GM10266 (cell line): ENCODE measurements at regions not wholly inside any gene's neighbourhood (a gene's known extent, or its start where the extent isn't known, plus 50 kb on each side); places are given as distances from the start of the nearest gene placed in this dataset.

Source experiments
- DNase-seq: peaks from one replicate; pipeline ENCODE4 v3.0.0; 2012; ENCODE audit errors: extremely low spot score
- TF ChIP-seq, protein P1 (sequence below): IDR thresholded peaks from 2 replicates; pipeline ENCODE4 v1.5.1; 2012; ENCODE audit warnings: mild to moderate bottlenecking, low read depth; ENCODE audit not compliant: control insufficient read depth, insufficient read depth; ENCODE audit errors: missing control alignments

DNA sequence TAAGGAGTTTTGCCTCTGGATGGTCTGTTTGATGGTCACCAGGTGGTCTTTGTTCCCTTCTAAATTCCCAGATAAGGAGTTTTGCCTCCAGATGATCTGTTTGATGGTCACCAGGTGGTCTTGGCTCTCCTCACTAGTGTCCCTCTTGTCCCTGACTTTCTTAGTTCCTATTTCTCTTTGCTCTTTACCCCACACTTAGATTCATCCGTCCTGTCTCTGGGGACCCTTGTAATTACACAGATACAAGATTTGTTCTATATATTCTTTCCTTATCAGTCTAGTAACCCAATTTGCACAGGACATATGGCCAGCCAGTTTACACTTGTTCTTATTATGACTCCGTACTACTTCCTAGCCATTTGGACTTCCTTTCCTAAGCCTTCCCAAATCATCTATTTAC lies 84.0 kb upstream of the B3GAT2 start:
- TF ChIP-seq, protein P1, sequence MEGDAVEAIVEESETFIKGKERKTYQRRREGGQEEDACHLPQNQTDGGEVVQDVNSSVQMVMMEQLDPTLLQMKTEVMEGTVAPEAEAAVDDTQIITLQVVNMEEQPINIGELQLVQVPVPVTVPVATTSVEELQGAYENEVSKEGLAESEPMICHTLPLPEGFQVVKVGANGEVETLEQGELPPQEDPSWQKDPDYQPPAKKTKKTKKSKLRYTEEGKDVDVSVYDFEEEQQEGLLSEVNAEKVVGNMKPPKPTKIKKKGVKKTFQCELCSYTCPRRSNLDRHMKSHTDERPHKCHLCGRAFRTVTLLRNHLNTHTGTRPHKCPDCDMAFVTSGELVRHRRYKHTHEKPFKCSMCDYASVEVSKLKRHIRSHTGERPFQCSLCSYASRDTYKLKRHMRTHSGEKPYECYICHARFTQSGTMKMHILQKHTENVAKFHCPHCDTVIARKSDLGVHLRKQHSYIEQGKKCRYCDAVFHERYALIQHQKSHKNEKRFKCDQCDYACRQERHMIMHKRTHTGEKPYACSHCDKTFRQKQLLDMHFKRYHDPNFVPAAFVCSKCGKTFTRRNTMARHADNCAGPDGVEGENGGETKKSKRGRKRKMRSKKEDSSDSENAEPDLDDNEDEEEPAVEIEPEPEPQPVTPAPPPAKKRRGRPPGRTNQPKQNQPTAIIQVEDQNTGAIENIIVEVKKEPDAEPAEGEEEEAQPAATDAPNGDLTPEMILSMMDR: no peak
- DNase-seq: no peak

DNA sequence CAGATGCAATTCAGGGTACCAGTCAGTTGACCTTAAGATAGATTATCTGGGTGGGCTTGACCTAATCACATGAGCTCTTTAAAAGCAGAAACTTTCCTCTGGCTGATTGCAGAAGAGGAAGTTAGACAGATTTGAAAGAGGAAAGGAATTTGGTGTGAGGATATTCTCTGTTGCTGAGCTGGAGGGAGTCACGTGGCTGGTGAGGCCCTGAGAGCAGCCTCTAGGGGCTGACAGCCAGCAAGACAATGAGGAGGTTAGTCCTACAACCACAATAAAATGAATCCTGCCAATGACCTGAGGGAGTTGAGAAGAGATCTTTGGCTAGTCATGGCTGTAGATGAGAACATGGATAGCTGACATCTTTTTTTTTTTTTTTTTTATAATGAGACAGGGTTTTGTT lies 87.0 kb upstream of the B3GAT2 start:
- TF ChIP-seq, protein P1: no peak
- DNase-seq: no peak

DNA sequence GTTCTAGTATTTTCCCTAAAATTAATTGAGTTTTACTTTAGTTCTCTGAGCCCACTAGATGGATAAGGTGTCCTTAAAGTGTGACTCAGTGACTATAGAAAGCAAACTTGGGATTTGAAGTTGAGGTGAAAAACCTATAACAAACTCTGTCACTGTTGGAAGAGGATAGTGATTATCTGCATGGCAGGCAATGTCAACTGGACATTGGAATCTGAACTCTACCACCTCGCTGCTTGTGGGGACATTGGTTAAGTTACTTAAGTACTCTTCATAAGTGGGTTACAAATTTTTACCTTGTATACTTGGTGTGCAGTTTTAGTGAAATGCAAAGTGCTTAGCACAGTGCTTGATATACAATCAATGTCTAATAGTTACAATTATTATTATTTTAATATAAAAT lies 87.9 kb upstream of the B3GAT2 start:
- no peak for DNase-seq
- TF ChIP-seq, protein P1: no peak

DNA sequence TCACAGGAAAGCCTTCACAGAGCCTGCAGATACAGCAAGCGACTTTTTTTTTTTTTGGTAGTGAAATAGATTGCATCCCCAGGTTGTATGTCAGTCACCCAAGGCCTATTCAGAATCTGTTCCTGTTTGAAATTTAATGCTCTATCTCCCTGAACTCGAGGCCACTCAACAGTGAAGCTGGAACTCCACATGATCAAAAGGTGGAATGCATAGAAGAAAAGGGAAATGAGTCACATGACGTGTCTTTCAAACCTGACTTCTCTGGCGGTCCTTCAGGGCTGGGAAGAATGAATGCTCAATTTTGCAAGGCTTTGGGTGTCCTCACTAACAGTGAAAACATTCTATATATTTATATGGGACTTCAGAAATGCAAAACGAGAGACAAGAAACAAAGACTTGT lies 88.4 kb upstream of the B3GAT2 start:
- no peak for DNase-seq
- TF ChIP-seq, protein P1: no peak

DNA sequence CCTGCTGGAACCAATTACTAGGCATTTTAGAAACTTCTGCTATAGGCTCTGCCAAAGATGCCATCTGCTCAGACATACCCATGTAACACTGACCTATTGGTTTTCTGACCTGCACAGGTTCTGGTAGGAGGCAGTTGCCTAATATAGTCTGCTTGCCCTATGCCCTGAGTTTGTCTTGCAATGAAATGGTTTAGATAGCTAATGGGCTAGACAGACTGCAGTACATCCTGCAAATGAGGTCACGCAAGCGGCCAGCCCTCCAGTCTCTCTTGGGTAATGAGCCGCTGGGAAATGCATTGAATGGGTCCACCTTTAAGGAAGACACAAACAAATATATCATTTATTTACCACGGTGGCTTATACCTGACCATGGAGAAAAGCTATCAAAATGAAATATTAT lies 90.6 kb upstream of the B3GAT2 start:
- no peak for DNase-seq
- TF ChIP-seq, protein P1: no peak

DNA sequence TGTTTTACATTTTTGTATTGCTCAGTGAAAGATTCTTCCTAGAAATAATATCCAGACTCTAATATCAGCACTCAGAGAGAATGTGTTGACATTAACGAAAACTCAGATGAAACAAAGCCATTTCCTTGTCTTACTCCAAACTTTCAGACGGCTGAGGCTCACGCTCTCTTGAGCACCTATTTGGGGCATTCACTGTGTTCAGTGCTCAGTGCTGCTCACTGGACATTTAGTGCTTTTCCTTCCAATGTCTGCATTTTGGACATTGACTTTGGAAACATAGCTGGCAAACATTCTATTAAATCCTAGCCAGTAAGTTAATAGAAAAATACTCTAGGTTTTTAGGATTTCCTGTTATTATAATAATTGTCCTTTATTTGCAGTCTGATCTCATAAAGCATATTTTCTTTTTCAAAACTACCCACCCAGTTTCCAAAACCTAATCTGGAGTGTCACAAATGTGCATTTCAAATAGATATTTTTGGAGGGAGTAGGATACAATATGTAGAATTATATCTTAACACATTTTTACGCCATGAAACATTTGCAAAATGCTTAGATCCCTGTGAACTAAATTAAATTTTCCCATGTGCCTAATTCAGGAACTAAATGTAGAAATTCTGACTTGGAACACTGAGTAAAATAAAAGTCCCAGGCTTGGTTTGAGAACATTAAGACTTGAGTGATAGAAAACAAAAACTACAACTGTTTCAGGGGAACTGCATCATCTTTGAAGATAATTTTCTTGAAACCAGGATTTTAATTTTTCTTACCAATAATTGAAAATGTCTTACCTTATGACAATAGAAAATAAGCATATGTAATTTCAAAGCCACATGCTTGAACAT lies 91.7 kb upstream of the B3GAT2 start:
- DNase-seq: no peak
- TF ChIP-seq, protein P1: no peak

DNA sequence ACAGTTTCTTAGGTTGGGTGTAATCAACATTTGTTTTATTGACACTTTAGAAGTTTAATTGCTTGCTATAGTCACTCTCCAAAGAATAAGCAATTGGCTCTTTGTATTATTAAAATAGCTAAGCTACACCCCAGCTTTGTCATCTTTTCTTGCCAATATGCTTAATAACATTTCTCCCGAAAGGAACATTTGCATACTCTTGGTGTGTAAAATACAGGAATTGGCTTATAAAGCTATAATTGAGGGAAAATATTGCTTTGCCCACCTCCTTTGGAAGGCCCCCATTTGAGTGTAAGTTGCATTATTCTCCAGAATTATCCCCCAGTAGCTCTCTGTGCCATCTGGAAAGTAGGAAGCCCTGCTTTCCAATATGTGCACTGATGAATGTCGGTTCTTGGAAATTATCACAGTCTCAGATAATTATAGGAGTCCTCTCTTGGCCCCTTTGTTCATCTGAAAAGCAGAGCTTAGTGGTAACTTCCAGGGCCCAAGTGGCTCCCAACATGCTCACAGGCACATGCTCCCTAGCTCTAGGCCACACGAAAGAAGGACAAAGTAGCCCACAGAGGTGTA lies 92.4 kb upstream of the B3GAT2 start:
- TF ChIP-seq, protein P1: no peak
- no peak for DNase-seq
